ENCODE measurements at regions not wholly inside any gene's neighbourhood (a gene's known extent, or its start where the extent isn't known, plus 50 kb on each side); places are given as distances from the start of the nearest gene placed in this dataset.

DNA sequence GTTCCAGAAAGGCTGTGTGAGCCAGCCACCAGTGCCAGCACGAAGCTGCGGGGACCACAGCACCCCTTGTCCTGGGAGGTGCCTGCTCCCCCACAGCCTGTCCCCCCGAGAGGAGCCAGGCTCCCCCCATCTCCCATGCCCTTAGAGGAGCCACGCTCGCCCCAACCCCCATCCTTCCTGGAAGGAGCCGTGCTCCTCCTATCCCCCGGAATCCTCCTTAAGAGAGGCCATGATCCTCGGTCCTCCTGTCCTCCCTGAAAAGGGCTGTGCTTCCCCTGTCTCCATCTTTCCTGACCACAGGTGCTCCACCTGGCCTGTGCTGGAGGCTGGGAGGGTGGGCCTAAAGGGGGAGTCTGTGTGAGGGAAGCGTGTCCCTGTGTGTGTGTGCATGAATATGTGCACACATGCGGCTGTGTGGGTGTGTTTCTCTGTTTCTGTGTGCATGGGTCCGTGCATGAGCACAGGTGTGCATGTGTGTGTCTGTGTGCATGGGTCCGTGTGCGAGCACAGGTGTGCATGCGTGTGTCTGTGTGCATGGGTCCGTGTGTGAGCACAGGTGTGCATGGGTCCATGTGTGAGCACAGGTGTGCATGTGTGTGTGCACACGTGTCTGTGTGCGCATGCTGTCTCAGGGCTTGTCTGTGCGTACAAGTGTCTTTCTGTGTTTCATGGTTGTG is 80.3 kb downstream of the RTP5 start:
- Histone ChIP-seq H3K27ac (no peak overlapping the region), H3K9me3 (no peaks in the 10 kb centered on the region), H3K4me3 (no peak overlapping the region), H3K4me2 (no peak overlapping the region), H3K4me1 (no peaks in the 10 kb centered on the region)
- FAIRE-seq (no peak), ATAC-seq (peak; percentile 11 to 31; a peak in 4 of 6 replicates), DNase-seq (ENCODE audit: low read depth in 1 of 2, low spot score in 1 of 2) (no peak)
- WGBS (ENCODE audit: missing lambda C conversion rate): 24% methylated on average over 16 of the region's 18 CpGs
- TF ChIP-seq HOXB5 (CRISPR knock-in tag; IDR thresholded peaks at IDR 0.05): no peak
- TF ChIP-seq, protein P1, sequence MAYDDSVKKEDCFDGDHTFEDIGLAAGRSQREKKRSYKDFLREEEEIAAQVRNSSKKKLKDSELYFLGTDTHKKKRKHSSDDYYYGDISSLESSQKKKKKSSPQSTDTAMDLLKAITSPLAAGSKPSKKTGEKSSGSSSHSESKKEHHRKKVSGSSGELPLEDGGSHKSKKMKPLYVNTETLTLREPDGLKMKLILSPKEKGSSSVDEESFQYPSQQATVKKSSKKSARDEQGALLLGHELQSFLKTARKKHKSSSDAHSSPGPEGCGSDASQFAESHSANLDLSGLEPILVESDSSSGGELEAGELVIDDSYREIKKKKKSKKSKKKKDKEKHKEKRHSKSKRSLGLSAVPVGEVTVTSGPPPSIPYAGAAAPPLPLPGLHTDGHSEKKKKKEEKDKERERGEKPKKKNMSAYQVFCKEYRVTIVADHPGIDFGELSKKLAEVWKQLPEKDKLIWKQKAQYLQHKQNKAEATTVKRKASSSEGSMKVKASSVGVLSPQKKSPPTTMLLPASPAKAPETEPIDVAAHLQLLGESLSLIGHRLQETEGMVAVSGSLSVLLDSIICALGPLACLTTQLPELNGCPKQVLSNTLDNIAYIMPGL (CRISPR knock-in tag; IDR thresholded peaks at IDR 0.05; ENCODE audit: borderline replicate concordance): no peak
- no peak for TF ChIP-seq JUNB (IDR thresholded peaks at IDR 0.05)
- no peak for TF ChIP-seq NPAS2 (CRISPR knock-in tag; IDR thresholded peaks at IDR 0.05; ENCODE audit: borderline replicate concordance)
- no peak for TF ChIP-seq TP53 (CRISPR knock-in tag; IDR thresholded peaks at IDR 0.05)
- no peak for TF ChIP-seq HOXB13 (CRISPR knock-in tag; IDR thresholded peaks at IDR 0.05; ENCODE audit: low read depth)
- no peak for TF ChIP-seq CHD4 (IDR thresholded peaks at IDR 0.05; ENCODE audit: borderline replicate concordance)
- TF ChIP-seq EHF (CRISPR knock-in tag; IDR thresholded peaks at IDR 0.05): no peak
- TF ChIP-seq RNF2 (IDR thresholded peaks at IDR 0.05; ENCODE audit: borderline replicate concordance, low read depth): no peak
- TF ChIP-seq MYC (IDR thresholded peaks at IDR 0.05; ENCODE audit: borderline replicate concordance, low read length): no peak
- TF ChIP-seq FOSB (CRISPR knock-in tag; IDR thresholded peaks at IDR 0.05): no peak
- TF ChIP-seq ZC3H11A (IDR thresholded peaks at IDR 0.05): no peak
- TF ChIP-seq USF2 (IDR thresholded peaks at IDR 0.05): no peak
- TF ChIP-seq EP300 (IDR thresholded peaks at IDR 0.05): no peak
- no peak for TF ChIP-seq GATA3 (IDR thresholded peaks at IDR 0.05; ENCODE audit: borderline replicate concordance)
- no peak for TF ChIP-seq RFX5 (IDR thresholded peaks at IDR 0.05)
- no peak for TF ChIP-seq HEYL (CRISPR knock-in tag; IDR thresholded peaks at IDR 0.05)
- TF ChIP-seq RAD21 (conservative IDR thresholded peaks at IDR 0.05 in 1 of 2, IDR thresholded peaks at IDR 0.05 in 1 of 2): no peak
- CTCF ChIA-PET: no interaction called here
- POLR2A ChIA-PET: no interaction called here

DNA sequence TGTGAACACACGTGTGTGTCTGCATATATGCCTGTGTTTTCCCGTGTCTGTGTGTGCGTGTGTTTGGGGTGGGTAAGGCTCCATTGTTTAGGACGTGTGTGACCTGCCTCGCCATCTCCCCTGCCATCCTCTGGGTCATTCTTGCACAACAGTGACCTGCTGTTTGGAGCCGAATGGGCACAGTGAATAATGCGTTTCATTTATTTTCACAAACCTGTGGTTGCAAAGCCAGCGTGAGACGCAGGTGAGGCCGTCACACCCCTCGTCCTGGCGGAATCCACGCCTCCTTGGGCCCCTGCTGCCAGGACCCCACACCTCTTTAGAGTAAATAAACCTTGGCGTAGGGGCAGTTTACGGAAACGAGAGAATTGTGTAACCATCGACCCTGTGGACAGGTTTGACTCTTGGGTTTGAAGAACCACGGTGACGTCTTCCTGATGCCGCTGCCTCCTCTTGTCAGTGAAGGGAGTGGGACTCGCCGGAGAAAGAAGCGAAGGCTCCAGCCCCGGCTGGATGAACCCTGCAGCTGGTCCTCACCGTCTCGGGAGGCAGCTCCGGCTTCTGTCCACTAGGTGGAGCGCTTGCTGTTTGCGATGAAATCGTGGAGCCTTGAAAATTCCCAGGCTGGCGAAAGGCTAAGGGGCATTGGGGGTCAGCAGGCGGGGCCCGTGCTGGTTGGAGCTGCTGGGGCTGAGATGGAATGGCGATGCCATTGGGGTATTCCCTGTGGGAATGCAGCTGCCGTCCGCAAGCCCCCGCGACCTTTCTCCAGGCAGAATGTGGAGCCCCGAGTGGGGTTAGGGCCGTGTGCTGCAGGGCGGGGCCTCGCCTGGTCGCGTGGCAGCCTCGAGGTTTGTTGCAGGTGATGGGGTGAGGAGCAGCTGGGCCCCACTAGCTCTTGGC is 81.1 kb downstream of the RTP5 start:
- TF ChIP-seq KDM5A (IDR thresholded peaks at IDR 0.05) (no peak), RAD21 (conservative IDR thresholded peaks at IDR 0.05 in 1 of 2, IDR thresholded peaks at IDR 0.05 in 1 of 2) (peak; percentile 93), SMC3 (IDR thresholded peaks at IDR 0.05) (peak; percentile 91), CTCF (IDR thresholded peaks at IDR 0.05) (peak; percentile 89)
- TF ChIP-seq, protein P2, sequence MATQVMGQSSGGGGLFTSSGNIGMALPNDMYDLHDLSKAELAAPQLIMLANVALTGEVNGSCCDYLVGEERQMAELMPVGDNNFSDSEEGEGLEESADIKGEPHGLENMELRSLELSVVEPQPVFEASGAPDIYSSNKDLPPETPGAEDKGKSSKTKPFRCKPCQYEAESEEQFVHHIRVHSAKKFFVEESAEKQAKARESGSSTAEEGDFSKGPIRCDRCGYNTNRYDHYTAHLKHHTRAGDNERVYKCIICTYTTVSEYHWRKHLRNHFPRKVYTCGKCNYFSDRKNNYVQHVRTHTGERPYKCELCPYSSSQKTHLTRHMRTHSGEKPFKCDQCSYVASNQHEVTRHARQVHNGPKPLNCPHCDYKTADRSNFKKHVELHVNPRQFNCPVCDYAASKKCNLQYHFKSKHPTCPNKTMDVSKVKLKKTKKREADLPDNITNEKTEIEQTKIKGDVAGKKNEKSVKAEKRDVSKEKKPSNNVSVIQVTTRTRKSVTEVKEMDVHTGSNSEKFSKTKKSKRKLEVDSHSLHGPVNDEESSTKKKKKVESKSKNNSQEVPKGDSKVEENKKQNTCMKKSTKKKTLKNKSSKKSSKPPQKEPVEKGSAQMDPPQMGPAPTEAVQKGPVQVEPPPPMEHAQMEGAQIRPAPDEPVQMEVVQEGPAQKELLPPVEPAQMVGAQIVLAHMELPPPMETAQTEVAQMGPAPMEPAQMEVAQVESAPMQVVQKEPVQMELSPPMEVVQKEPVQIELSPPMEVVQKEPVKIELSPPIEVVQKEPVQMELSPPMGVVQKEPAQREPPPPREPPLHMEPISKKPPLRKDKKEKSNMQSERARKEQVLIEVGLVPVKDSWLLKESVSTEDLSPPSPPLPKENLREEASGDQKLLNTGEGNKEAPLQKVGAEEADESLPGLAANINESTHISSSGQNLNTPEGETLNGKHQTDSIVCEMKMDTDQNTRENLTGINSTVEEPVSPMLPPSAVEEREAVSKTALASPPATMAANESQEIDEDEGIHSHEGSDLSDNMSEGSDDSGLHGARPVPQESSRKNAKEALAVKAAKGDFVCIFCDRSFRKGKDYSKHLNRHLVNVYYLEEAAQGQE (IDR thresholded peaks at IDR 0.05): no peak
- TF ChIP-seq, protein P3, sequence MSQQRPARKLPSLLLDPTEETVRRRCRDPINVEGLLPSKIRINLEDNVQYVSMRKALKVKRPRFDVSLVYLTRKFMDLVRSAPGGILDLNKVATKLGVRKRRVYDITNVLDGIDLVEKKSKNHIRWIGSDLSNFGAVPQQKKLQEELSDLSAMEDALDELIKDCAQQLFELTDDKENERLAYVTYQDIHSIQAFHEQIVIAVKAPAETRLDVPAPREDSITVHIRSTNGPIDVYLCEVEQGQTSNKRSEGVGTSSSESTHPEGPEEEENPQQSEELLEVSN (IDR thresholded peaks at IDR 0.05; ENCODE audit: borderline replicate concordance, low read depth): no peak
- POLR2A ChIA-PET: no interaction called here
- ATAC-seq (peak; percentile 86 to 93), FAIRE-seq (no peak), DNase-seq (ENCODE audit: low read depth in 1 of 2, low spot score in 1 of 2) (peak; percentile 68 to 77)
- Histone ChIP-seq H3K4me2 (peak overlapping the region; percentile 78), H3K27ac (peak overlapping the region in 1 of 2 experiments; percentile 41; a peak in 1 of 6 replicates), H3K4me1 (no peaks in the 10 kb centered on the region), H3K9me3 (no peaks in the 10 kb centered on the region), H3K4me3 (no peak overlapping the region)
- CTCF ChIA-PET: interaction anchor here (0.5 to 2.8 kb wide), 31 partner anchors 8 to 131 kb away, joined by 3 to 24 read pairs (median 5); no protein-coding TSS in a partner anchor
- 10% methylated on average over 26 of the region's 45 CpGs for WGBS (ENCODE audit: missing lambda C conversion rate)

All from A549 (cell line).